Nephron progenitor cell (in vitro differentiated cells): ENCODE measurements at regions not wholly inside any gene's neighbourhood (a gene's known extent, or its start where the extent isn't known, plus 50 kb on each side); places are given as distances from the start of the nearest gene placed in this dataset.

Experiments
- DNase-seq: peaks from one replicate; pipeline ENCODE4 v3.0.0; 2021
- H3K27ac Mint-ChIP-seq: 2 replicates; pipeline ENCODE4 v1.8.0; 2021; ENCODE audit warnings: mild to moderate bottlenecking, moderate library complexity, mixed read lengths
- H3K27me3 Mint-ChIP-seq: 2 replicates; pipeline ENCODE4 v1.8.0; 2021; ENCODE audit warnings: mild to moderate bottlenecking, low read depth, mixed read lengths; ENCODE audit not compliant: poor library complexity
- H3K36me3 Mint-ChIP-seq: 2 replicates; pipeline ENCODE4 v1.8.0; 2021; ENCODE audit warnings: low read depth, mixed read lengths
- H3K4me1 Mint-ChIP-seq: 2 replicates; pipeline ENCODE4 v1.8.0; 2021; ENCODE audit warnings: mixed read lengths
- H3K4me3 Mint-ChIP-seq: 2 replicates; pipeline ENCODE4 v1.8.0; 2021; ENCODE audit warnings: mild to moderate bottlenecking, moderate library complexity, mixed read lengths
- H3K9me3 Mint-ChIP-seq: 2 replicates; pipeline ENCODE4 v1.8.0; 2021; ENCODE audit warnings: mild to moderate bottlenecking, moderate library complexity, mixed read lengths
- CTCF ChIP-seq: fragments of 200-600 bp; sonication (generic); IDR thresholded peaks from 2 replicates; pipeline ENCODE4 v1.5.0; 2021; ENCODE audit warnings: antibody characterized with exemption

- no peaks in the 10 kb centered on the region for H3K9me3 Mint-ChIP-seq
- no peak for DNase-seq
- no peaks in the 10 kb centered on the region for H3K36me3 Mint-ChIP-seq
- H3K27me3 Mint-ChIP-seq: peaks cover 6% of the 10 kb centered on the region
- H3K4me1 Mint-ChIP-seq: peaks cover 67% of the 10 kb centered on the region
- no peak overlapping the region for H3K4me3 Mint-ChIP-seq
- TF ChIP-seq CTCF: no peak
- H3K27ac Mint-ChIP-seq: no peak overlapping the region
These were observed 63.6 kb upstream of the SIRPA start for GRCh38 chr20:1831606-1832005.

- no peak for DNase-seq
- Mint-ChIP-seq H3K27ac (no peak overlapping the region), H3K9me3 (no peaks in the 10 kb centered on the region), H3K27me3 (peaks cover 6% of the 10 kb centered on the region), H3K4me3 (no peak overlapping the region), H3K36me3 (no peaks in the 10 kb centered on the region), H3K4me1 (peaks cover 62% of the 10 kb centered on the region)
- no peak for TF ChIP-seq CTCF
These were observed 64.1 kb upstream of the SIRPA start for GRCh38 chr20:1831096-1831495.

- TF ChIP-seq CTCF: no peak
- peaks cover 54% of the 10 kb centered on the region for H3K4me1 Mint-ChIP-seq
- H3K4me3 Mint-ChIP-seq: no peak overlapping the region
- no peak overlapping the region for H3K27ac Mint-ChIP-seq
- H3K36me3 Mint-ChIP-seq: no peaks in the 10 kb centered on the region
- peaks cover 6% of the 10 kb centered on the region for H3K27me3 Mint-ChIP-seq
- DNase-seq: no peak
- H3K9me3 Mint-ChIP-seq: no peaks in the 10 kb centered on the region
These were observed 65.0 kb upstream of the SIRPA start for GRCh38 chr20:1830240-1830639.

GRCh38 chr20:1829531-1829930 lies 65.7 kb upstream of the SIRPA start:
- Mint-ChIP-seq H3K4me3 (no peak overlapping the region), H3K4me1 (peaks cover 51% of the 10 kb centered on the region), H3K9me3 (peaks cover under 1% of the 10 kb centered on the region), H3K27me3 (peaks cover 5% of the 10 kb centered on the region), H3K36me3 (no peaks in the 10 kb centered on the region), H3K27ac (no peak overlapping the region)
- no peak for TF ChIP-seq CTCF
- no peak for DNase-seq

DNA sequence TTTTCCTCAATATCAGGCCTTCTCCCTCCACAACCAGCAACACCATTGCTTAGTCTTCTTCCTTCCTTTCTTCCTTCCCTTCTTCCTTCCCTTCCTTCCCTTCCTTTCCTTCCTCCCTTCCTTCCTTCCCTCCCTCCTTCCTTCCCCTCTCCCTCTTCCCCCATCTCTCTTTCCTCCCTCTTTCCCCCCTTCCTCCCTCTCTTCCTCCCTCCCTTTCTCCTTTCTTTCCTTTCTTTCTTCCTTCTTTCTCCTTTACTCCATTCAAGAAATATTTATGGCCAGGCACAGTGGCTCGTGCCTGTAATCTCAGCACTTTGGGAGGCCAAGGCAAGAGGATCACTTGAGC lies 66.4 kb upstream of the SIRPA start:
- Mint-ChIP-seq H3K4me3 (no peak overlapping the region), H3K9me3 (peaks cover 8% of the 10 kb centered on the region), H3K4me1 (peaks cover 49% of the 10 kb centered on the region), H3K27ac (peak overlapping the region; percentile 97), H3K36me3 (peaks cover 2% of the 10 kb centered on the region), H3K27me3 (peaks cover 2% of the 10 kb centered on the region)
- no peak for TF ChIP-seq CTCF
- DNase-seq: no peak

- H3K4me3 Mint-ChIP-seq: no peak overlapping the region
- H3K9me3 Mint-ChIP-seq: peaks cover 14% of the 10 kb centered on the region
- H3K27ac Mint-ChIP-seq: peak overlapping the region; percentile 97
- no peak for TF ChIP-seq CTCF
- peaks cover 47% of the 10 kb centered on the region for H3K4me1 Mint-ChIP-seq
- DNase-seq: no peak
- H3K27me3 Mint-ChIP-seq: peaks cover 2% of the 10 kb centered on the region
- peaks cover 8% of the 10 kb centered on the region for H3K36me3 Mint-ChIP-seq
These were observed 67.0 kb upstream of the SIRPA start for GRCh38 chr20:1827974-1828785.
